ENCODE measurements at regions not wholly inside any gene's neighbourhood (a gene's known extent, or its start where the extent isn't known, plus 50 kb on each side); places are given as distances from the start of the nearest gene placed in this dataset.

DNA sequence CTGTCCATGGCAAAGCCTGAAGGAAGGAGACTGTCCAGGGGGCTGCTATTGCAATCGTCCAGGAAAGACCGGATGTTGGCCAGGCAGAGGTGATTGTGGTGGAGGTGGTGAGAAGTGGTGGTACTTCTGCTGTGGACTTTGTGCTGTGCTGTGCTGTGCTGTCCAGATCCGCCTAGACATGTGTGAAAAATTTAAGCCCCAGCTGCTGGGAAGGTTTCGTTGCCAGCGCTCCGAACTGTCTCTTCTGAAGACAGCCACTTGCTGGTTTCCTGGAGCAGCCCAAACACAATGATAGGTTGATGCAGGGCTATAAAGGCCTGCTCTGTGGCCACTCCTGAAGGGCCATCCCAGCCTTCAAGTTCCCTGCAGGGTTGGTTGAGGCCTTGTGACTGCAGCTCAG is 223.0 kb upstream of the MPDZ start:
- DNase-seq (ENCODE audit: low spot score), result no peak
- Histone ChIP-seq H3K4me3 (no peak overlapping the region), H3K27ac (no peak overlapping the region)
- TF ChIP-seq, protein P1, sequence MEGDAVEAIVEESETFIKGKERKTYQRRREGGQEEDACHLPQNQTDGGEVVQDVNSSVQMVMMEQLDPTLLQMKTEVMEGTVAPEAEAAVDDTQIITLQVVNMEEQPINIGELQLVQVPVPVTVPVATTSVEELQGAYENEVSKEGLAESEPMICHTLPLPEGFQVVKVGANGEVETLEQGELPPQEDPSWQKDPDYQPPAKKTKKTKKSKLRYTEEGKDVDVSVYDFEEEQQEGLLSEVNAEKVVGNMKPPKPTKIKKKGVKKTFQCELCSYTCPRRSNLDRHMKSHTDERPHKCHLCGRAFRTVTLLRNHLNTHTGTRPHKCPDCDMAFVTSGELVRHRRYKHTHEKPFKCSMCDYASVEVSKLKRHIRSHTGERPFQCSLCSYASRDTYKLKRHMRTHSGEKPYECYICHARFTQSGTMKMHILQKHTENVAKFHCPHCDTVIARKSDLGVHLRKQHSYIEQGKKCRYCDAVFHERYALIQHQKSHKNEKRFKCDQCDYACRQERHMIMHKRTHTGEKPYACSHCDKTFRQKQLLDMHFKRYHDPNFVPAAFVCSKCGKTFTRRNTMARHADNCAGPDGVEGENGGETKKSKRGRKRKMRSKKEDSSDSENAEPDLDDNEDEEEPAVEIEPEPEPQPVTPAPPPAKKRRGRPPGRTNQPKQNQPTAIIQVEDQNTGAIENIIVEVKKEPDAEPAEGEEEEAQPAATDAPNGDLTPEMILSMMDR (IDR thresholded peaks at IDR 0.05), result no peak

GRCh38 chr9:13501018-13501417 is 221.5 kb upstream of the MPDZ start:
- H3K4me3 ChIP-seq, result no peak overlapping the region
- TF ChIP-seq, protein P1 (IDR thresholded peaks at IDR 0.05), result no peak
- no peak overlapping the region for H3K27ac ChIP-seq
- no peak for DNase-seq (ENCODE audit: low spot score)

DNA sequence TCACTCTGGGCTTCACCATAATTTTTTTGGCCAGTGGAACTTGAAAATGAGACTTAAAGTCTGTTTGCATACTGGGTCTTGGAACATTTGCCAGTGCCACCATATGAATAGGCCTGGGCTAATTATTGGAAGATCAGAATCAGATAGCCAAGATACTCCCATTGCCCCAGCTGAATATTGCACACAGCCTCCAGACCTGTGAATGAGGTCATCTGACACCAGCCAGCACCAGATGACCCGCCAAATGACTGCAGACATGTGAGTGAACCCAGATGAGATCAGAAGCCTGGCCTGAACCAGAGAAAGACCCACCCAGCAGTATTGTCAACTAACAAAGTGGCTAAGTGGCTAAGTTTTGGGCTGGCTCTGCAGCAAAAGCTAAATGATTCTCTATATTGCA is 220.5 kb upstream of the MPDZ start:
- DNase-seq (ENCODE audit: low spot score), result no peak
- TF ChIP-seq, protein P1 (IDR thresholded peaks at IDR 0.05), result no peak
- H3K4me3 ChIP-seq, result no peak overlapping the region

DNA sequence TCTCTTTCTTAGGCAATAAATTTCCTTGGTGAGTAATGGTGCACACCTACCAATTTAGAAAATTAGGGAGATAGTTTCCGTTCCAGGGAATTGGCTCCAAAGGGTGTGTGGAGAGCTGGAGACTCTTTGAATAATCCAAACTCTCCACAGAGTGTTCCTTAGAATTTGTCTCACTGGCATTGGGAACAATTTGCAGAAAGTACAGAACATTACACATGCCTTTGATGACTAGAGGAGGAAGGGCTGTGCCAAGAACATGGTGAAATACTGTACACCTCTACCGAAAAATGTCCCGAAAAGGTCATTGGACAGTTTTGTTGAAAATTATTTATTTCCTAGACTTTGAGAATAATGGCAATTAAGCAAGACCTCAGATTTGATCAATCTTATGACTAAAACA is 214.2 kb upstream of the MPDZ start:
- TF ChIP-seq, protein P1 (IDR thresholded peaks at IDR 0.05), result no peak
- no peak for DNase-seq (ENCODE audit: low spot score)
- Histone ChIP-seq H3K4me3 (no peak overlapping the region), H3K27ac (no peak overlapping the region)

More for the DNA sequence above, 220.5 kb upstream of the MPDZ start:
- no peak overlapping the region for H3K27ac ChIP-seq

GRCh38 chr9:13491493-13492424 is 212.3 kb upstream of the MPDZ start:
- TF ChIP-seq, protein P1 (IDR thresholded peaks at IDR 0.05), result no peak
- Histone ChIP-seq H3K4me3 (no peak overlapping the region), H3K27ac (peak overlapping the region in 1 of 2 donors; percentile 54)

DNA sequence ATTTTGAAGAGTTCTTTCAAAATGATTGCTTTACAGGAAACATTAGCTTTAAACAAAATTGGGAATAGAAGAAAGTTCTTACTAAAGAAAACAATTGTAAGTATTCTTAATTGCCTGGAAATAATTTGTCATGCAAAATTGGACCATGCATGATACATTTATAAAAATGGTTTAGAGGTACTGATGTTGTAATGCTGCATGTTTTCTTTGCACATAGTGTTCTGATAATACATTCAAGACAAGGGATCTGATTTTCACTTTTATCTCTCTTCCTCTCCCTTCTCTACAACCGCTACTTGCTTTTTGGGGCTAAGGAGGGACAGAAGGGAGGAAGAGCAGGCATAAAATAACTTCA is 211.6 kb upstream of the MPDZ start:
- TF ChIP-seq, protein P1 (IDR thresholded peaks at IDR 0.05), result no peak
- Histone ChIP-seq H3K27ac (peak overlapping the region in 1 of 2 donors; percentile 54), H3K4me3 (no peak overlapping the region)
- no peak for DNase-seq (ENCODE audit: low spot score)

More at GRCh38 chr9:13491493-13492424, 212.3 kb upstream of the MPDZ start:
- DNase-seq (ENCODE audit: low spot score), result no peak

DNA sequence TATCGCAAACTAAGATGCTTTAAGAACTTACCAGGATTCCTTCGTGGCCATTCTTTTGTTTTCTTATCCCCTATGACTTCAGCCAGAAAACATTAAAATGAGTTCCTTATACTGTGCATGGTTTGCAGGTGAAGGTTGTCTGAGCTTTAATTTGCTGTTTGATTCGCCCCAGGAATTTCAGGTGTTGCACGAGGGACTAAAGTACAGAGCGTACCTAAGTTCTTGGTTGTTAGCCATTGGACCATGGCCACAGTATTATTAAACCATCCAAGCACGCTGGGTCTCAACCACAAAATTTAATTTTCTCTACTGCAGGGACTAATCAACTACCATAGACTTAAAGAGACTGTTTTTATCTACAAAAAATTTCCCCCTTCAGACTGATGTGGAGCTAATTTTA is 208.4 kb upstream of the MPDZ start:
- no peak overlapping the region for H3K27ac ChIP-seq
- TF ChIP-seq, protein P1 (IDR thresholded peaks at IDR 0.05), result no peak
- no peak overlapping the region for H3K4me3 ChIP-seq
- DNase-seq (ENCODE audit: low spot score), result no peak
